ENCODE measurements at regions not wholly inside any gene's neighbourhood (a gene's known extent, or its start where the extent isn't known, plus 50 kb on each side); places are given as distances from the start of the nearest gene placed in this dataset.

DNA sequence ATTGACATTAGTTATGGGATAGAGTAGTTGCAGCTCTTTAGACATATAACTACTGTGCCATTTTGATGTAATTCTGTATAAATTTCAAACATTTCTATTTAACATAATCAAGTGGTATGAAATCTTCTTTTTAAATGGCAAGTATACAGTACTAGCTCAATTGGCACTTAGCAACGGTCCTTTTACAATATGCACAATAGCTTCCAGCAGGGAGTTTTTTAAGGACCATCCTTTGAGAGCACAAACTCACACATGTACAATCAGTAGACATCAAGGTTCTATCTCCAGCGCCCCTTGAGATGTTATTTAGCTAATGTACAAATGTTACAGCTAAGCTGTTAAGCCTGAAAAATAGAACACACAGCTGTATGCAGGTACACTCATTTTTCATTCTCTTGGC lies 480.7 kb downstream of the TFEC start:
- DNase-seq = no peak

DNA sequence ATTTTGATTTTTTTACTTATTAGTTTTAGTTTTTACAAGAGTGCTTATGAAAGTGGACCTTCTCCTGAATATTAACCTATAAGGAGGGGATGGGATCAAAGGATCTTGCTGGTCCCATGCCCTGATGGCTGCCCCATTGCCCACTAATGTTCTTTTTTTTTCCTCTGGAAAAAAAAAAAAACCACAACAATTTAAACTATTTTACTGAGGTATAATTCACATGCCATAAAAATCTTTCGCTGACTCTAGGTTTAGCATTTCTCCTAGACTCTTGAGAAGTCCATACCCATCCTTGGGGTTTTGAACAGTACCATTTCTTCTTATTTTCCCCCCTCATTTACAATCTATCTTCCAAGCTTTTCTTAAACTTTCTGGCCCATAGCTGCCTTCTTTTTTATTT lies 481.8 kb downstream of the TFEC start:
- DNase-seq = no peak

- DNase-seq = no peak
These were observed 483.8 kb downstream of the TFEC start for GRCh38 chr7:115546790-115547189.

GRCh38 chr7:115533785-115534184 lies 496.8 kb downstream of the TFEC start:
- no peak for DNase-seq

- DNase-seq = no peak
These were observed 504.3 kb downstream of the TFEC start for GRCh38 chr7:115526278-115526677.

- no peak for DNase-seq
These were observed 508.4 kb downstream of the TFEC start for GRCh38 chr7:115522174-115522573.

- no peak for DNase-seq
These were observed 514.2 kb downstream of the TFEC start for GRCh38 chr7:115516341-115516740.

GRCh38 chr7:115511330-115511729 lies 519.2 kb downstream of the TFEC start:
- DNase-seq = no peak

DNA sequence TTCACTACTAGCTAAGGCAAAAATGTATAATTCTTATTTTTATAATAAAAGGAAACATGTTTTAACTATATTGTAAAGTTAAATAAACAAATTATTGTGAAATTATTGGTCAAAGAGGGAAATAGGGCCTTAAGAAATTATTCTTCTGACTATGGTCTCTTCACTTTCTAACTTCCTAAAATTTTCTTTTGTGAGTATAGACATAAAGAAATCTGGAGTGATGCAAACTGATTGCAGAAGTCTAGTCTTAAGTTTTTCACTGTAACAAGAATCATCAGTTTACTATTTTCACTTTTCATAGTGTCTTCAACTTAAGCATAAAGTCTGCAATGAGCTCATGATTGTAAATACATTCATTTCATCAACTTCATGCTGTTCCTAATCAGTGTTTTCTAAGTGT lies 525.4 kb downstream of the TFEC start:
- no peak for DNase-seq

DNA sequence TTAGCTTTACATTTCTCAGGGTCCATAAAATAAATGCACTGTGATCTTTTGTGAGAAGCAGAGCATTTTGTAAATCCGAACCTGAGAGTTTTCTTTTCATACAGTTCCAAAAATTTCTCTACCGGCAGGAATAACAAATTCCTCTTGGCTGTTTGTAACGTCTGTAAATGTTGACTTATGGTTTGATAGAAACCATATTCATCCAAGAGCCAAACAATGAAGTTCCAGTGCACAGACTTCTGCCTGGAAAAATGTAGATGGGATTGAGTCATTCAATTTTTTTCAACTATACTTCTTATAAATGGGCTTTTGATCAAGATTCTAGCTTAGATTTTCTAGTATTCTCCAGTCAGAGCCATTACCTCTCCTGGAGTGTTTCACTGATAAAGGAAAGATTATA lies 530.6 kb downstream of the TFEC start:
- no peak for DNase-seq

DNA sequence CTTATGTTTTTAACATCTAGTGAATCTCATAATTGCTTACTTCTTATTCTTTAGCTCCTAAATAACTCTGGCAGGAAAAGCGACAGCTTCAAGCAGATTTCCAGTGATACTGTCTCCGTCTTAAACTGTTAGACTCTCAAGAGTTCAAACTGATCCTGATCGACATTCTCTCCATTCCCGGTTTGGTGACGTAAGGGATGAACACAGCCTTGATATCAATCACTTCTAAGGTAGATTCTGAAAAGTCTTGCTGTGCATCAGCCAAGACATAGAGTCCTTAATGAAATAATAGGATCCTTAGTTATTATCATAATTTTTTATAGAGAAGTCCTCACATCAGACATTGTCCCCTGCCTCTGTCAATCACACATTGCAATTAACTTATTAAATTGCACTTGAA lies 534.6 kb downstream of the TFEC start:
- no peak for DNase-seq

DNA sequence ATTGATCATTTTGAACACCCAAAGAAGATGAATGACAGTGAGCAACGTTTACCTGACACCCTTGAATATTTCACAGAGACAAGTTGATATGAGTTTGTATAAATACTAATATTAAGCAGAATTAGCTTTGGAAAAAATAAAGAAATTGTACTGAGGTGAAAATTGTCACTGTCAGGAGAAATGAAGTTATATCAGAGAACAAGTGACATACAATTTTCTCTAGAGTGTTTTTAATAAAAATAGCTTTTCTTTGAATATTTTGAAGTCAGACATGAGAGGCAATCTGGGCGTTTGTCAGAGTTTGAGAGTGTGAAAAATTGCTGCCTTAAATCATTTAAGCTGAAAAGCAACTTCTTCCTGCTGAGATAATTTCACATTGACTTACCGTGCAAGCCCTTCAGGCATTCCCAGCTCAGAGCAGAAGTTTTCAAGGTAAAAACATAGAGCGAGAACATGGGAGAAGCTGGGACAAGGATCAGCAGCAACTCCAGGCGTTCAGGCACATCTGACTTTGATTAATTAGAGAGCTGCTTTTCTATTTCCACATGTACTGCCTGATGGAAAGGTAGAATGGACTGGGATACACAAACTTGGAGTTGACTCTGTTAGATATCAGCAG lies 535.9 kb downstream of the TFEC start:
- no peak for DNase-seq

- DNase-seq = no peak
These were observed 537.2 kb downstream of the TFEC start for GRCh38 chr7:115493381-115493780.

DNA sequence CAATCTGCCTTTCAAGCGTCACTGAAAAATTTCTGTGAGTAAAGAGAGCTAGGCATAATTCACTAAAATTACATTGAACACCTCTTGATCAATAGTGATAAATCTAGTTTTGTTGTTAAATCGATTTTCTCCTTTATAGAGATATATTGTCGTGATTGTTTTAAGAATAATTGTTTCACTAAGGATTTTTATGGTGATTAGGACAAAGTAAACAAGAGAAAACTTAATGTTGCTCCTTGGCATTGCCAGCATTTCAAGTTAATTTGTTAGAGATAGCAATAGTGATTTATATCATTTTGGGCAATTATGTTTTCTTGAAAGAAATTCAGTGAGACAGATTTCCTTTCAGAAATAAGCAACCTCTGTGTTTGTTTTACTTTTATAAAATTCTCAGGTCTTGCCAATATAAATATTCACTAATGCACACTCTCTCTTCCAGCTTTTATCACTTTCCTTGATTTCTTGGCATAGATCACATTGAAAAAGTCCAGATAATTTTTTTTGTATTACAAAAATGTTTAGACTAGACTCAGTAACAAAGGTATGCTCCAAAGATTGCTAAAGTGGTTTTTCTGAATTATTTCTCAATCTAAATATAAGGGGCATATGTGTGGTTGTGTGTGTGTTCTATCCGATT lies 538.7 kb downstream of the TFEC start:
- DNase-seq = no peak

DNA sequence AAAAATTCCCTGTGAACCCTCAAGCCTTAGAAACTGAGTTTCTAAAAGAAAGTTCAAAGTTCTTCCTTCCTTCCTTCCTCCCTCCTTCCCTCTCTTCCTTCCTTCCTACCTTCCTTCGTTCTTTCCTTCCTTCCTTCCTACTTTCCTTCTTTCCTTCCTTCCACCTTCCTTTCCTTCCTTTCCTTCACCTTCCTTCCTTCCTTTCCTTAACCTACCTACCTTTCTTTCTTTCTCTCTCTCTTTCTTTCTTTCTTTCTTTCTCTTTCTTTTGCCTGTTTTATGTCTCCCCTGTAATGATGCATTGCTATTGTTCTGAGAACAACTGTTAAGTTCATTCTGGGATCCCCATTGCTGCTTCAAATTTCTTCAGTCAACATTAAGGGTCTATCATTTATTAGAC lies 551.1 kb downstream of the TFEC start:
- DNase-seq = no peak

DNA sequence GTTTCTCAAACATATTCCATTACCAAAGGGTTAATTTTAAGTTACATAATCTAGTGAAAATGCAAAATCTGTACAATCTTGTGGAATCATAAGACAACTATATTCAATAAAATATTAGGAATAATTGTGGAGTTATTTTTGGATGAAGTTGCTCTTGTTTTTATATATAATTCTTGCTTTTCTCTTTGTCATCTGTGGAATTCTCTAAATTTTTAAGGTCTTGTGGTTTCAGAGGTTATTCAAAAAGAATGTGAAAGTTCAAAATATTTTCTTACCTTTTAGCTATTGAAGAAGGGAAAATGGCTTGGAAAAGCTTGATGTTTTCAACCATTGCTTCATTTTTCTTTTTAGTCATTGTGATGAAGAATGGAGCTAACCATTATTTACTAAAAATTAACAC lies 552.1 kb downstream of the TFEC start:
- no peak for DNase-seq

DNA sequence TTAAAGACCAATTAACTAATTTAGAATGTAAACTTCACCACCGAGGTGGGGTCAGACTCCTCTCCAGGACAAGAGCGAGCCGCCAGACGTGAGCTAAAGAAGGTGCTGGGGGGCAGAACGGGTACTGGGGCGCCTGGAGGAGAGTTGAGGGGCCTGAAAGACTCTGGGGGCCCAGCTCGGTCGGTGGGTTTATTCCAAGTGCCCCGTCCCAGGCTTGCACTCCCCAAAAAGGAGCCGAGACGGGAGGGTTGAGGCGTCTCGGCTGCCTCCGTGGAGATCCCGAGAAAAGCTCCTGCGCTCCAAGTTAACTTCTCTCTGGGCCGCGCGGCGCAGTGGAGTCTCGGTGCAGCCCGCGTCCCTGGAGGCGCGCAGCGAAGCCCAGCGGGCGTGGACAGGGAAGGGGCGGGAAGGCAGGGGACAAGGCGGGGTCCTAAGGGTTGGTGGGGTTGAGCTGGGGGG lies 553.3 kb downstream of the TFEC start:
- DNase-seq = no peak

DNA sequence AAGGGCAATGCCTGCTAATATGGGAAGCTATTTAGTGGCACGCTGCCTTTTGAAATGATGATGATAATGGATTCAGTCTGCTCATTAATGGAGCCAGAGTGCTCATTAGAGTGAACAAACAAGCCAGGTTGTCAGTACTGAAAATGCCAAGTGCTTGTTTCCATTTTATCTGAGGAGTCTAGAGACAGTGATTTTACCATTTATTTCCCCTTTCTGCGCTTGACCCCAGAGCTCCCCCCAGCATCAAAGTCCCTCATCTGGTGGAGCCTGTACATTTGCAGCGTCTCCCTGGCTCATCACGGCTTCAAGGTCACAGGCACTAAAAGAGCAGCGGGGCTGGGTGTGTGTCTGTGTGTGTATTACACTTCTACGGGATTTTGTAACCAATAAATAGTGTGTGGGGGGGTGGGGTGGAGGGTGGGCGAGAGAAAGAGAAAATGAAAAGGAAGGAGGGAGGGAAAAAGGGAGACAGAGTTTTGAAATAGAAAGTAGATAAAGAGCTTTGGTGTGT lies 553.8 kb downstream of the TFEC start:
- DNase-seq = no peak

DNA sequence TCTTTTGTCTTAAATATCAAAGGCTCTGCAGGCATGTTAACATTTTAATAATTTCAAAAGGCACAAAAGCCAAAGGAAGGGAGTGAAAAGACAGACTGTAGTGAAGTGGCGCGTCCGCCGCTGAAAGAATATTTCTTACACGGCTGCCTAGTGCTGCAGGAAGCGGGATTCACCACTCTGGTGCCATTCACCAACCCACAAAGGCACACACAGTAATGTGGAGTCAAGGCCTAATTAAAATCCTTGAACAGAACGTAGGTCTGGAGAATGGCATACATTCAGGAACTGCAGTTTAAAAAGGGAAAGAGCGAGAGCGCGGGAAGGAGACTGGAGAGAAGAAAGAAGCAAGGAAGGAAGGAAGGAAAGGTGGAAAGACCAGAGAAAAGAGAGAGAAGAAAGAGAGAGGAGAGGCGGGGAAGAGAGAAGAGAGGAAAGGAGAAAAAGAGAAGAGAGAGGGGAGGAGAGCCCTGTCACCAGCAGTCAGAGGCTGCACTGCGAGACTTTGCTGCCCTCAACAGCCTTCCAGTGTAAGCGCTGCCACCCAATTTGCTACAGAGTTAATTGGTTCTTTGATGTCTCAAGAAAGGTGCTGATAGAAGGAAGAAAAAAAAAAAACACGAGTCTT lies 554.0 kb downstream of the MDFIC start:
- DNase-seq = no peak

DNA sequence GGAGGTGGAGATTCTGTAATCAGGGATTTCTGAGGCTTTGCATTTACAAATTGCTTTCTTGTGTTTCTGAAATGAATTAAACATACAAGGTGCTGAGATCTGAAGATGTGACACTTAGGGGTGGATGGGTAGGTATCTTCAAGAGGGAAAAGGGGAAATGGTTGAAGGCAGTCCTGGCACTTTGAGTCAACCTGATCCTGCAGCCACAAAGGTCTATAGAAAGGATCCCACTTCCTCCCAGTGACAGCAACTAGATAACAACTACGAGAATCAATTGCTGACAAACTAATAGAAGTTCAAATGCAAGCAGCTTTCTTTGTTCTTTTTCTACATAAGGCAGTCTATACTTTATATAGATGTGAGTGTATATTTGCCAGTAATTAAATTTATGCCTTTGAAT lies 553.3 kb downstream of the MDFIC start:
- DNase-seq = no peak

- DNase-seq = no peak
These were observed 552.2 kb downstream of the MDFIC start for GRCh38 chr7:115474137-115474536.

- no peak for DNase-seq
These were observed 550.0 kb downstream of the MDFIC start for GRCh38 chr7:115471891-115472290.

- DNase-seq = no peak
These were observed 540.6 kb downstream of the MDFIC start for GRCh38 chr7:115462301-115463015.

DNA sequence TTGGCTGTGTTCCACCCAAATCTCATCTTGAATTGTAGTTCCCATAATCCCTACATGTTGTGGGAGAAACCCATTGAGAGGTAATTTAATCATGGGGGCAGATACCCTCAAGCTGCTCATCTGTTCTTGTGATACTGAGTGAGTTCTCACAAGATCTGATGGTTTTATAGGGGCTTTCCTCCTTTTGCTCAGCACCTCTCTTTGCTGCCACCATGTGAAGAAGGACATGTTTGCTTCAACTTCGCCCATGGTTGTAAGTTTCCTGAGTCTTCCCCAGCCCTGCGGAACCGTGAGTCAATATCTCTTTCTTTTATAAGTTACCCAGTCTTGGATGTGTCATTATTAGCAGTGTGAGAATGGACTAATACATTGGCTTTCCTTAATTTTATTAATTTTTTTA lies 527.8 kb downstream of the MDFIC start:
- no peak for DNase-seq
